K562 (cell line): ENCODE measurements at regions not wholly inside any gene's neighbourhood (a gene's known extent, or its start where the extent isn't known, plus 50 kb on each side); places are given as distances from the start of the nearest gene placed in this dataset.
A peak's percentile ranks its signal among the peaks of the same experiment; 100 is the strongest.

ENCODE experiments used
- CCNT2 ChIP-seq: IDR thresholded peaks from 2 replicates; pipeline ENCODE4 v1.6.1; 2011; ENCODE audit warnings: borderline replicate concordance, low read depth, mild to moderate bottlenecking, moderate library complexity, mixed read lengths, low read length; ENCODE audit not compliant: insufficient read length; ENCODE audit errors: extremely low read depth
- CEBPZ ChIP-seq: fragments of 150-350 bp; IDR thresholded peaks from 2 replicates; pipeline ENCODE4 v1.6.1; 2014; ENCODE audit warnings: low read depth, mild to moderate bottlenecking, low read length, borderline replicate concordance
- DNMT1 ChIP-seq: fragments of 450-650 bp; IDR thresholded peaks from 2 replicates; pipeline ENCODE4 v1.6.1; 2016; ENCODE audit warnings: antibody characterized with exemption, mild to moderate bottlenecking
- FOSL1 ChIP-seq: fragments of 200-800 bp; sonication (Bioruptor generic); conservative IDR thresholded peaks from 2 replicates; pipeline ENCODE4 v1.6.1; 2016; ENCODE audit warnings: missing genetic modification characterization, missing compliant biosample characterization
- IFI16 ChIP-seq: fragments of 250-450 bp; sonication (Bioruptor Pico); IDR thresholded peaks from 2 replicates; pipeline ENCODE4 v2.1.2; 2022; ENCODE audit warnings: mild to moderate bottlenecking, inconsistent platforms
- MTA2 ChIP-seq: fragments of 450-650 bp; IDR thresholded peaks from 2 replicates; pipeline ENCODE4 v1.6.1; 2016; ENCODE audit warnings: low read depth
- MYBL2 ChIP-seq, 2 experiments: fragments of 450-650 bp in 1 of 2; sonication (generic) in 1 of 2; formaldehyde crosslinking in 1 of 2; IDR thresholded peaks; 2 replicates each; pipeline versions ENCODE4 v1.6.1 to v1.8.1; 2017 to 2022; ENCODE audit warnings: borderline replicate concordance in 1 of 2, inconsistent platforms in 1 of 2, low read depth in 1 of 2, mild to moderate bottlenecking in 1 of 2, missing genetic modification reagents in 1 of 2, moderate library complexity in 1 of 2
- RB1 ChIP-seq: fragments of 450-650 bp; IDR thresholded peaks from 2 replicates; pipeline ENCODE4 v1.6.1; 2017; ENCODE audit warnings: low read depth, mild to moderate bottlenecking
- SRF ChIP-seq, 2 experiments: fragments of 250-450, 450-650 bp in 1 of 2; sonication (Bioruptor Pico) in 1 of 2; sonication (generic) in 1 of 2; formaldehyde crosslinking; IDR thresholded peaks; 2 replicates each; pipeline versions ENCODE4 v1.5.0 to v1.5.1; 2020 to 2022; ENCODE audit warnings: mild to moderate bottlenecking in 1 of 2, missing genetic modification reagents in 1 of 2
- STAG1 ChIP-seq: sonication (generic); formaldehyde crosslinking; IDR thresholded peaks from 2 replicates; pipeline ENCODE4 v1.5.0; 2020; ENCODE audit warnings: missing genetic modification reagents, borderline replicate concordance
- VEZF1 ChIP-seq: fragments of 200-800 bp; sonication (Bioruptor generic); IDR thresholded peaks from 2 replicates; pipeline ENCODE4 v1.6.1; 2017; ENCODE audit warnings: missing genetic modification characterization, missing compliant biosample characterization
- ZNF384 ChIP-seq: IDR thresholded peaks from 2 replicates; pipeline ENCODE4 v1.6.1; 2012; ENCODE audit warnings: low read depth, low read length, improper control_type of control experiment
- ZNF518B ChIP-seq: fragments of 250-450 bp; sonication (Bioruptor Pico); IDR thresholded peaks from 2 replicates; pipeline ENCODE4 v1.5.0; 2021; ENCODE audit warnings: mild to moderate bottlenecking, moderate library complexity
- ZNF717 ChIP-seq: fragments of 250-450 bp; sonication (Bioruptor Pico); IDR thresholded peaks from 2 replicates; pipeline ENCODE4 v1.5.0; 2021

GRCh38 chr12:102629262-102629888 lies 149.0 kb upstream of the IGF1 start (continued):
- TF ChIP-seq CEBPZ = no peak
- TF ChIP-seq ZNF518B (CRISPR knock-in tag) = no peak
- no peak for TF ChIP-seq ZNF717 (CRISPR knock-in tag)
- no peak for TF ChIP-seq DNMT1
- peak; percentile 67; the same call in 1 of the 2 replicates for TF ChIP-seq RB1
- TF ChIP-seq FOSL1 = peak; percentile 92
- no peak for TF ChIP-seq VEZF1 (CRISPR knock-in tag)
- peak; percentile 39; the same call in 1 of the 2 replicates for TF ChIP-seq MTA2
- no peak for TF ChIP-seq IFI16 (CRISPR knock-in tag)
- no peak for TF ChIP-seq MYBL2 (IDR thresholded peaks at IDR 0.05; ENCODE audit: low read depth)
- no peak for TF ChIP-seq MYBL2 (CRISPR knock-in tag; IDR thresholded peaks at IDR 0.05; ENCODE audit: borderline replicate concordance)
- TF ChIP-seq STAG1 (CRISPR knock-in tag) = no peak
- TF ChIP-seq SRF (CRISPR knock-in tag; IDR thresholded peaks at IDR 0.05) = no peak
- TF ChIP-seq ZNF384 = no peak
- TF ChIP-seq CCNT2 = peak; percentile 17
